HEK293 (cell line): ENCODE measurements at regions not wholly inside any gene's neighbourhood (a gene's known extent, or its start where the extent isn't known, plus 50 kb on each side); places are given as distances from the start of the nearest gene placed in this dataset.

ENCODE experiments used
- CTCF ChIA-PET: fragments of 350-600 bp; formaldehyde crosslinking; extraction: SDS; loops from one replicate; lab custom pipeline; 2021; ENCODE audit warnings: antibody characterized with exemption; lab: Yijun Ruan, JAX
- POLR2A ChIA-PET: fragments of 300-600 bp; formaldehyde crosslinking; extraction: SDS; loops from one replicate; lab custom pipeline; 2020; ENCODE audit warnings: antibody characterized with exemption, inconsistent platforms; lab: Yijun Ruan, JAX
- H3K27ac ChIP-seq: fragments of 200-500 bp; sonication (Bioruptor generic); 2 replicates; pipeline ENCODE4 v1.5.1; 2014; ENCODE audit warnings: low read depth, low read length, control low read depth, inconsistent platforms; ENCODE audit errors: extremely low read depth
- H3K36me3 ChIP-seq, 2 experiments: fragments of 200-500 bp in 1 of 2; sonication (Bioruptor generic) in 1 of 2; 1 replicate in 1 of 2; 2 replicates in 1 of 2; pipeline ENCODE4 v1.5.1; 2014 to 2017; ENCODE audit warnings: inconsistent platforms in 2 of 2, low read length in 2 of 2; ENCODE audit not compliant: control insufficient read depth in 2 of 2, insufficient read depth in 1 of 2
- H3K4me1 ChIP-seq: fragments of 200-500 bp; sonication (Bioruptor generic); 2 replicates; pipeline ENCODE4 v1.5.1; 2014; ENCODE audit warnings: mild to moderate bottlenecking, low read length, inconsistent platforms; ENCODE audit not compliant: control insufficient read depth, insufficient read depth
- H3K4me3 ChIP-seq: 2 replicates; pipeline ENCODE4 v1.5.1; 2011; ENCODE audit warnings: low read depth, mild to moderate bottlenecking, control low read depth, low read length, moderate library complexity
- H3K9me3 ChIP-seq: fragments of 200-500 bp; sonication (Bioruptor generic); 2 replicates; pipeline ENCODE4 v1.5.1; 2014; ENCODE audit warnings: low read depth, low read length, inconsistent platforms; ENCODE audit not compliant: control insufficient read depth, insufficient read depth
- BCL11B ChIP-seq: fragments of 450-650 bp; formaldehyde crosslinking; IDR thresholded peaks from 2 replicates; pipeline ENCODE4 v1.5.1; 2016; ENCODE audit warnings: low read depth, missing biosample characterization, missing genetic modification characterization
- FEZF1 ChIP-seq: fragments of 450-650 bp; formaldehyde crosslinking; IDR thresholded peaks from 2 replicates; pipeline ENCODE4 v1.5.1; 2016; ENCODE audit warnings: missing biosample characterization, missing genetic modification characterization
- GFI1B ChIP-seq: fragments of 450-650 bp; formaldehyde crosslinking; IDR thresholded peaks from 2 replicates; pipeline ENCODE4 v1.5.1; 2016; ENCODE audit warnings: missing biosample characterization, missing genetic modification characterization
- GLI2 ChIP-seq: fragments of 450-650 bp; formaldehyde crosslinking; IDR thresholded peaks from 2 replicates; pipeline ENCODE4; 2017; ENCODE audit warnings: missing biosample characterization, missing genetic modification characterization, low read depth, borderline replicate concordance
- HOXC10 ChIP-seq: sonication (generic); formaldehyde crosslinking; IDR thresholded peaks from 2 replicates; pipeline ENCODE4 v1.8.1; 2023; ENCODE audit warnings: mild to moderate bottlenecking, missing genetic modification reagents
- MEIS1 ChIP-seq: sonication (generic); formaldehyde crosslinking; IDR thresholded peaks from 2 replicates; pipeline ENCODE4 v1.8.1; 2022; ENCODE audit warnings: missing genetic modification reagents, mild to moderate bottlenecking, borderline replicate concordance
- PATZ1 ChIP-seq: fragments of 450-650 bp; formaldehyde crosslinking; IDR thresholded peaks from 2 replicates; pipeline ENCODE4 v1.5.1; 2016; ENCODE audit warnings: missing biosample characterization, missing genetic modification characterization
- PRDM1 ChIP-seq: fragments of 450-650 bp; formaldehyde crosslinking; IDR thresholded peaks from 2 replicates; pipeline ENCODE4; 2016; ENCODE audit warnings: missing biosample characterization, missing genetic modification characterization
- SP2 ChIP-seq: fragments of 450-650 bp; formaldehyde crosslinking; IDR thresholded peaks from 2 replicates; pipeline ENCODE4 v1.5.1; 2016; ENCODE audit warnings: missing biosample characterization, missing genetic modification characterization
- SP3 ChIP-seq: fragments of 450-650 bp; formaldehyde crosslinking; IDR thresholded peaks from 2 replicates; pipeline ENCODE4 v1.5.1; 2016; ENCODE audit warnings: missing biosample characterization, missing genetic modification characterization
- TRIM28 ChIP-seq: IDR thresholded peaks from 2 replicates; pipeline ENCODE4 v1.6.1; 2011; ENCODE audit warnings: low read length, control low read depth, borderline replicate concordance
- YY1 ChIP-seq: fragments of 450-650 bp; formaldehyde crosslinking; IDR thresholded peaks from 2 replicates; pipeline ENCODE4 v1.5.1; 2018; ENCODE audit warnings: missing biosample characterization, missing genetic modification characterization
- ZBTB11 ChIP-seq: fragments of 450-650 bp; formaldehyde crosslinking; conservative IDR thresholded peaks from 2 replicates; pipeline ENCODE4 v1.5.1; 2016; ENCODE audit warnings: low read depth, missing biosample characterization, missing genetic modification characterization
- ZBTB21 ChIP-seq: fragments of 450-650 bp; formaldehyde crosslinking; IDR thresholded peaks from 2 replicates; pipeline ENCODE4 v1.5.1; 2017; ENCODE audit warnings: missing biosample characterization, missing genetic modification characterization
- ZBTB7A ChIP-seq: fragments of 450-650 bp; formaldehyde crosslinking; IDR thresholded peaks from 2 replicates; pipeline ENCODE4 v1.5.1; 2016; ENCODE audit warnings: low read depth, missing biosample characterization, missing genetic modification characterization
- ZFP3 ChIP-seq: fragments of 450-650 bp; formaldehyde crosslinking; IDR thresholded peaks from 2 replicates; pipeline ENCODE4 v1.5.1; 2016; ENCODE audit warnings: low read depth, missing biosample characterization, missing genetic modification characterization
- ZNF157 ChIP-seq: fragments of 450-650 bp; formaldehyde crosslinking; IDR thresholded peaks from 2 replicates; pipeline ENCODE4 v1.5.1; 2016; ENCODE audit warnings: missing biosample characterization, missing genetic modification characterization
- ZNF19 ChIP-seq: fragments of 450-650 bp; formaldehyde crosslinking; IDR thresholded peaks from 2 replicates; pipeline ENCODE4; 2016; ENCODE audit warnings: missing biosample characterization, missing genetic modification characterization, low read depth
- ZNF266 ChIP-seq: fragments of 450-650 bp; formaldehyde crosslinking; IDR thresholded peaks from 2 replicates; pipeline ENCODE4 v1.5.1; 2016; ENCODE audit warnings: missing biosample characterization, missing genetic modification characterization, low read depth
- ZNF341 ChIP-seq: fragments of 450-650 bp; formaldehyde crosslinking; IDR thresholded peaks from 2 replicates; pipeline ENCODE4; 2016; ENCODE audit warnings: low read depth, missing biosample characterization, missing genetic modification characterization
- ZNF350 ChIP-seq: fragments of 450-650 bp; formaldehyde crosslinking; IDR thresholded peaks from 2 replicates; pipeline ENCODE4 v1.5.0; 2017; ENCODE audit warnings: missing biosample characterization, mild to moderate bottlenecking, missing genetic modification characterization
- ZNF416 ChIP-seq: fragments of 450-650 bp; formaldehyde crosslinking; IDR thresholded peaks from 2 replicates; pipeline ENCODE4 v1.5.1; 2016; ENCODE audit warnings: missing biosample characterization, missing genetic modification characterization
- ZNF433 ChIP-seq: fragments of 450-650 bp; formaldehyde crosslinking; IDR thresholded peaks from 2 replicates; pipeline ENCODE4 v1.5.1; 2016; ENCODE audit warnings: missing biosample characterization, missing genetic modification characterization, low read depth
- ZNF561 ChIP-seq: fragments of 450-650 bp; IDR thresholded peaks from 2 replicates; pipeline ENCODE4 v1.5.1; 2018; ENCODE audit warnings: missing biosample characterization, missing genetic modification characterization, borderline replicate concordance
- ZNF626 ChIP-seq: fragments of 450-650 bp; sonication (Bioruptor Pico); formaldehyde crosslinking; IDR thresholded peaks from 2 replicates; pipeline ENCODE4 v1.5.1; 2018; ENCODE audit warnings: missing biosample characterization, missing genetic modification characterization, inconsistent platforms
- ZNF768 ChIP-seq: fragments of 450-650 bp; formaldehyde crosslinking; IDR thresholded peaks from 2 replicates; pipeline ENCODE4 v1.5.1; 2018; ENCODE audit warnings: missing biosample characterization, mild to moderate bottlenecking, missing genetic modification characterization
- TF ChIP-seq, protein P1 (sequence below): sonication (generic); formaldehyde crosslinking; IDR thresholded peaks from 2 replicates; pipeline ENCODE4 v1.8.1; 2022; ENCODE audit warnings: mild to moderate bottlenecking, moderate library complexity, missing genetic modification reagents
- TF ChIP-seq, protein P2 (sequence below): fragments of 450-650 bp; formaldehyde crosslinking; IDR thresholded peaks from 2 replicates; pipeline ENCODE4 v1.5.1; 2016; ENCODE audit warnings: missing biosample characterization, missing genetic modification characterization, low read depth

- TF ChIP-seq HOXC10 (CRISPR knock-in tag), result no peak
- TF ChIP-seq, all 188 proteins: peak for 0
Measured at GRCh38 chr18:27717250-27717649, 459.7 kb downstream of the CDH2 start (continued).

DNA sequence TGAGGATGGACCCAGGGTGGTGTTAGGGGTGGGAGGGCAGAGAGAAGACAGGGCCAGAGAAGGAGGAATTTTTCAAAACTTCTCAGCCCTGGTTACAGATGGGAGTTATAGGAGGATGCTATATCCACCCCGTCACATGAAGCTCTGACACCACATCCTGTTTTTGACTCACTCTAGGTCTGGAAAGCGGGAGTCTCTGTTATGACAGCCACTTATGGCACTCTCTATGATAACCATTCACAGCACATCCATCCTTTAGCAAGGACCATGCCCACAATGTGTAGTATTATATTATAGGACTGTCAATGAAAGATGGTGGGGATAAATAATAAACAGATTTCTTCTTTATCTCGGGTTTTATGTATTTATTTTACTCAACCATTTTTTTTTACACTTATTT lies 461.2 kb downstream of the CDH2 start:
- Histone ChIP-seq H3K9me3 (no peaks in the 10 kb centered on the region), H3K36me3 (no peaks in the 10 kb centered on the region), H3K4me3 (no peak overlapping the region), H3K4me1 (peaks cover 8% of the 10 kb centered on the region; the same call in 1 of the 2 replicates), H3K27ac (no peak overlapping the region)
- ChIA-PET CTCF (no interaction called here), POLR2A (no interaction called here)
- TF ChIP-seq BCL11B (tag by site-specific recombination) (no peak), GFI1B (tag by site-specific recombination) (no peak), PRDM1 (tag by site-specific recombination) (no peak), PATZ1 (no peak), ZNF561 (tag by site-specific recombination) (no peak), ZNF768 (tag by site-specific recombination) (no peak), ZNF416 (tag by site-specific recombination) (no peak), ZNF626 (tag by site-specific recombination) (no peak), ZFP3 (tag by site-specific recombination) (no peak), ZBTB21 (no peak), HOXC10 (CRISPR knock-in tag) (no peak), YY1 (no peak), ZNF266 (tag by site-specific recombination) (no peak), ZBTB11 (tag by site-specific recombination) (no peak), TRIM28 (no peak), SP2 (tag by site-specific recombination) (no peak), ZNF433 (tag by site-specific recombination) (no peak), ZNF350 (tag by site-specific recombination) (no peak), ZNF341 (tag by site-specific recombination) (no peak), MEIS1 (CRISPR knock-in tag) (no peak)

GRCh38 chr18:27713738-27714095 lies 463.2 kb downstream of the CDH2 start:
- Histone ChIP-seq H3K9me3 (no peaks in the 10 kb centered on the region), H3K36me3 (no peaks in the 10 kb centered on the region), H3K27ac (no peak overlapping the region), H3K4me1 (peaks cover 8% of the 10 kb centered on the region; the same call in 1 of the 2 replicates), H3K4me3 (no peak overlapping the region)
- ChIA-PET POLR2A (no interaction called here), CTCF (no interaction called here)
- no peak for TF ChIP-seq ZFP3 (tag by site-specific recombination)
- TF ChIP-seq ZNF157 (tag by site-specific recombination), result no peak
- no peak for TF ChIP-seq GLI2
- TF ChIP-seq, protein P1, sequence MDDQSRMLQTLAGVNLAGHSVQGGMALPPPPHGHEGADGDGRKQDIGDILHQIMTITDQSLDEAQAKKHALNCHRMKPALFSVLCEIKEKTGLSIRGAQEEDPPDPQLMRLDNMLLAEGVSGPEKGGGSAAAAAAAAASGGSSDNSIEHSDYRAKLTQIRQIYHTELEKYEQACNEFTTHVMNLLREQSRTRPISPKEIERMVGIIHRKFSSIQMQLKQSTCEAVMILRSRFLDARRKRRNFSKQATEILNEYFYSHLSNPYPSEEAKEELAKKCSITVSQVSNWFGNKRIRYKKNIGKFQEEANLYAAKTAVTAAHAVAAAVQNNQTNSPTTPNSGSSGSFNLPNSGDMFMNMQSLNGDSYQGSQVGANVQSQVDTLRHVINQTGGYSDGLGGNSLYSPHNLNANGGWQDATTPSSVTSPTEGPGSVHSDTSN, result no peak
- TF ChIP-seq SP3, result no peak
- TF ChIP-seq, protein P2, sequence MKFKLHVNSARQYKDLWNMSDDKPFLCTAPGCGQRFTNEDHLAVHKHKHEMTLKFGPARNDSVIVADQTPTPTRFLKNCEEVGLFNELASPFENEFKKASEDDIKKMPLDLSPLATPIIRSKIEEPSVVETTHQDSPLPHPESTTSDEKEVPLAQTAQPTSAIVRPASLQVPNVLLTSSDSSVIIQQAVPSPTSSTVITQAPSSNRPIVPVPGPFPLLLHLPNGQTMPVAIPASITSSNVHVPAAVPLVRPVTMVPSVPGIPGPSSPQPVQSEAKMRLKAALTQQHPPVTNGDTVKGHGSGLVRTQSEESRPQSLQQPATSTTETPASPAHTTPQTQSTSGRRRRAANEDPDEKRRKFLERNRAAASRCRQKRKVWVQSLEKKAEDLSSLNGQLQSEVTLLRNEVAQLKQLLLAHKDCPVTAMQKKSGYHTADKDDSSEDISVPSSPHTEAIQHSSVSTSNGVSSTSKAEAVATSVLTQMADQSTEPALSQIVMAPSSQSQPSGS (tag by site-specific recombination), result no peak
- TF ChIP-seq ZNF19 (tag by site-specific recombination), result no peak
- TF ChIP-seq FEZF1 (tag by site-specific recombination), result no peak
- TF ChIP-seq ZBTB7A, result no peak
